Heart right ventricle (tissue), 16 donors: ENCODE measurements at regions not wholly inside any gene's neighbourhood (a gene's known extent, or its start where the extent isn't known, plus 50 kb on each side); places are given as distances from the start of the nearest gene placed in this dataset.

Experiments
- ATAC-seq, 8 donors: fragments of 200-7000 bp; cut with Tn5 transposase; one replicate each; pipeline ENCODE4 v1.9.1; 2020; ENCODE audit warnings: mild to moderate bottlenecking in 8 of 8, moderate library complexity in 8 of 8, moderate number of reproducible peaks in 1 of 8
- DNase-seq, 2 donors: peaks; one replicate each; pipeline ENCODE4 v3.0.0-alpha.2; 2020
- H3K27ac ChIP-seq, 10 donors: fragments of 200-600 bp; sonication (generic) in 2 of 10; one replicate each; pipeline versions ENCODE4 v1.5.0 to v1.8.0; 2020 to 2022; ENCODE audit warnings: mild to moderate bottlenecking in 3 of 10
- H3K27me3 ChIP-seq, 7 donors: fragments of 200-600 bp; one replicate each; pipeline ENCODE4 v1.8.0; 2021 to 2022; ENCODE audit warnings: mild to moderate bottlenecking in 2 of 7
- H3K36me3 ChIP-seq, 9 donors: fragments of 200-600 bp; sonication (generic) in 1 of 9; one replicate each; pipeline versions ENCODE4 v1.5.0 to v1.8.0; 2020 to 2022; ENCODE audit warnings: mild to moderate bottlenecking in 2 of 9
- H3K4me1 ChIP-seq, 9 donors: fragments of 200-600 bp; sonication (generic) in 1 of 9; one replicate each; pipeline versions ENCODE4 v1.5.0 to v1.8.0; 2020 to 2022; ENCODE audit warnings: mild to moderate bottlenecking in 4 of 9
- H3K4me3 ChIP-seq, 10 donors: fragments of 200-600 bp; sonication (generic) in 2 of 10; one replicate each; pipeline versions ENCODE4 v1.5.0 to v1.8.0; 2020 to 2022; ENCODE audit warnings: mild to moderate bottlenecking in 7 of 10, moderate library complexity in 2 of 10
- H3K9me3 ChIP-seq, 11 donors: fragments of 200-600 bp in 10 of 11; sonication (generic) in 2 of 11; one replicate each; pipeline versions ENCODE4 v1.5.0 to v1.8.0; 2013 to 2022; ENCODE audit warnings: mild to moderate bottlenecking in 2 of 11, control low read depth in 1 of 11, moderate library complexity in 1 of 11
- WGBS, 2 donors: extraction: QIAGEN DNeasy Blood & Tissue Kit; methylation state at CpG; one replicate each; pipeline ENCODE4 v1.1.7; 2013; ENCODE audit warnings: inconsistent platforms in 1 of 2; 5-methylcytosine and 5-hydroxymethylcytosine counted together
- intact Hi-C, 10 donors: fragments of 100-400 bp; cut with DNase I; formaldehyde crosslinking; loops; one replicate each; pipeline versions ENCODE4 v1.11.1 to v1.14.2; 2022
- TF ChIP-seq, protein P1 (sequence below), 9 donors: fragments of 200-600 bp; sonication (generic) in 2 of 9; IDR thresholded peaks; one replicate each; pipeline versions ENCODE4 v1.5.0 to v1.8.0; 2021 to 2022; ENCODE audit warnings: antibody characterized with exemption in 9 of 9, mild to moderate bottlenecking in 5 of 9, moderate library complexity in 1 of 9
- donor health status: Arrhythmogenic right ventricular cardiomyopathy.
- donor health status: ischemic (EF 13 %, LVEDD 7.1; RV severe dilation, severe dysfunction).
- donor health status: healthy with polysubstance abuse.
- donor health status: DM: no; HTN: yes; CAD: no.
- donor health status: DM: no; HTN: no; CAD: no.
- donor health status: ischemic (EF 25% LVEDD 6.9; RV normal size, moderate dysfunction).
- donor health status: ischemic (EF 25% LVEDD 5.7; RV mildly dilated, moderate dysfunction).
- donor health status: healthy.
- donor health status: DM: yes; HTN: yes; CAD: no.
- donor health status: Ischemic cardiomyopathy.
- donor health status: ischemic (EF 35%, LVEDD 5.7; RV mildly dilated, moderate dysfunction).
- donor health status: nonischemic (EF 11% LVEDD 7.7; RV severe dilation, severe dysfunction).
- donor health status: DM: yes; HTN: yes; CAD: no.
- donor health status: PGD.
- donor health status: ischemic (EF 29% LVEDD 5.4; RV normal size, mild dysfunction).
- donor health status: nonischemic (EF 23%, LVEDD 6.1; RV moderate dilation, normal function).

DNA sequence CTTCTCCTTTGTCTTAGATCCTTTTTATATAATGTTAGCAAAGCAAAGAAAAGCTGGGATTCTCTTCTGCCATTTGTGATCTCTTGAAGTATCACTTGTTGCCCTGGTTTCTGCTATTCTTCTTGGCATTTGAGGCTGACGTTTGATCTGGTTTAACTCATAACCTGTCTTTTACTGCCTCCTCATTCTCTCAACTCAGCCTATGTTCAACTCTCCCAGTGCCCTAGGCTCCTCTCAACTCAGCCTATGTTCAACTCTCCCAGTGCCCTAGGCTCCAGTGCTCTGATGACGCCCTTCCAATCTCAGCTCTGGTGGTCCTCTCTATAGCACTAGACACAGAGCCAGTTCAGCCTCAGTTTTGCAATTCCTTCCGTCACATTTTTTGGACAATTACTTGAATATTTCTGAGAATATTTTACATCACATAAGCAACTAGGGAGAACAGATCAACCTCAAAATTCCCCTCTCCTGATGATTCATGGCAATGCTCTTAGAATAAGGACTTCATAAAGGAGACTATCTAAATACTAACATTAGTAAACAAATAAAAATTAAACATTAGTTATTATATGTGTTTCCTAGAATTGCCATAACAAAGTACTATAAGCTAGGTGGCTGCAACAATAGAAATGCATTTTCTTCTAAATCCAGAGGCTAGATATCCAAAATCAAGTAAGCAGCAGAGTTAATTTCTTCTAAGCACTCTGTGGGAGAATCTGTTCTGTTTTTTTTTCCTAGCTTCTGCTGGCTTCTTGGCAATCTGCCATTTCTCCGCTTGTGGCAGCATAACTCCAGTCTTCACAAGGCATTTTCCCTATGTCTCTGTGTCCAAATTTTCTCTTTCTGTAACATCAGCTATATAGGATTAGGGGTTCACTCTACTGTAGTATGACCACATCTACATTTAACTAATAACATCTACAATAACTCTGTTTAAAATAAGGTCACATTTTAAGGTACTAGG, 662.1 kb upstream of the FTMT start:
- Histone ChIP-seq H3K9me3 (no peaks in the 10 kb centered on the region), H3K4me1 (no peaks in the 10 kb centered on the region), H3K4me3 (no peak overlapping the region), H3K36me3 (no peaks in the 10 kb centered on the region), H3K27ac (no peak overlapping the region), H3K27me3 (no peaks in the 10 kb centered on the region)
- ATAC-seq: no peak
- DNase-seq: no peak
- 40 to 43% methylated on average over 4 of the region's 4 CpGs for WGBS, 2 donors
- intact Hi-C loops: no loop called here
- TF ChIP-seq, protein P1, sequence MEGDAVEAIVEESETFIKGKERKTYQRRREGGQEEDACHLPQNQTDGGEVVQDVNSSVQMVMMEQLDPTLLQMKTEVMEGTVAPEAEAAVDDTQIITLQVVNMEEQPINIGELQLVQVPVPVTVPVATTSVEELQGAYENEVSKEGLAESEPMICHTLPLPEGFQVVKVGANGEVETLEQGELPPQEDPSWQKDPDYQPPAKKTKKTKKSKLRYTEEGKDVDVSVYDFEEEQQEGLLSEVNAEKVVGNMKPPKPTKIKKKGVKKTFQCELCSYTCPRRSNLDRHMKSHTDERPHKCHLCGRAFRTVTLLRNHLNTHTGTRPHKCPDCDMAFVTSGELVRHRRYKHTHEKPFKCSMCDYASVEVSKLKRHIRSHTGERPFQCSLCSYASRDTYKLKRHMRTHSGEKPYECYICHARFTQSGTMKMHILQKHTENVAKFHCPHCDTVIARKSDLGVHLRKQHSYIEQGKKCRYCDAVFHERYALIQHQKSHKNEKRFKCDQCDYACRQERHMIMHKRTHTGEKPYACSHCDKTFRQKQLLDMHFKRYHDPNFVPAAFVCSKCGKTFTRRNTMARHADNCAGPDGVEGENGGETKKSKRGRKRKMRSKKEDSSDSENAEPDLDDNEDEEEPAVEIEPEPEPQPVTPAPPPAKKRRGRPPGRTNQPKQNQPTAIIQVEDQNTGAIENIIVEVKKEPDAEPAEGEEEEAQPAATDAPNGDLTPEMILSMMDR (IDR thresholded peaks at IDR 0.05): no peak

DNA sequence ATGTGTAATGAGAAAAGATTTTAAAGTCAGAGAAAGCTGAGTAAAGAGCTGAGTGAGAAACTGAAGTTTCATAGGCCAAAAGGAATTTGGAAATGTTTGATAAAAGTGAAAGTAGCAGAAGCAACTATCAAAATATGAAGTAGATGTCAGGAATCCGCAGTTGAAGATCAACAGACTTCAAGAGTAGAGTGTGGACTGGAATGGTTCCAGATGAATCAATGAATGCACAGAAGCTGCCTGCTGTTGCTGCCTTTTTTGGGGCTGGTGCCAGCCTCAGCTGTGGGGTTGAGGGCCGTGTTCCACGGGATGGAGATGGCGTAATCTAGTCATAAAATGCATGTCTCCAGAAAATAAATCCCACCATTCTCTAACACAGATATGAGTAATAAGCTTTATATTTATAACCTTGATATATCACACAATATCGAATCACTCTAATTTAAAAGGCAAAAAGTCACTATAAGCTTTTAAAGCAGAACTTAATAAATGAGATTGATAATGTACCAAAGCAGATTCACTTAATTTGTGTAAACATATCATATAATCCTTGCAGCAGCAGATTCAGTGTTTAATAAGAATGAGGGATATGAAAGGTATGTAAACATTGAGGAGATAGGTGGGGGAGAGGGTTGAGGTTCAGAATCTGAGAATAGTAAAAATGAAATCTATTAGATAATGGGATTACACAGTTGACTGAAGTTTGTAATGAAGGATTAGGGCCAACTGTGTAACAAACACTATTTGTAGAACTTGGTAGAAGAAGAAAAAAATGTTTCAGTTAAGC, 652.3 kb upstream of the FTMT start:
- H3K27me3 ChIP-seq: no peaks in the 10 kb centered on the region
- TF ChIP-seq, protein P1 (IDR thresholded peaks at IDR 0.05): no peak
- no peaks in the 10 kb centered on the region for H3K4me1 ChIP-seq
- ATAC-seq: no peak
- no peak overlapping the region for H3K27ac ChIP-seq
- H3K4me3 ChIP-seq: peak overlapping the region in 2 of 10 donors; percentile 13 to 32
- intact Hi-C loops: no loop called here
- WGBS, 2 donors: 44 to 49% methylated on average over 5 of the region's 5 CpGs
- DNase-seq: no peak
- no peaks in the 10 kb centered on the region for H3K36me3 ChIP-seq
- H3K9me3 ChIP-seq: no peaks in the 10 kb centered on the region

DNA sequence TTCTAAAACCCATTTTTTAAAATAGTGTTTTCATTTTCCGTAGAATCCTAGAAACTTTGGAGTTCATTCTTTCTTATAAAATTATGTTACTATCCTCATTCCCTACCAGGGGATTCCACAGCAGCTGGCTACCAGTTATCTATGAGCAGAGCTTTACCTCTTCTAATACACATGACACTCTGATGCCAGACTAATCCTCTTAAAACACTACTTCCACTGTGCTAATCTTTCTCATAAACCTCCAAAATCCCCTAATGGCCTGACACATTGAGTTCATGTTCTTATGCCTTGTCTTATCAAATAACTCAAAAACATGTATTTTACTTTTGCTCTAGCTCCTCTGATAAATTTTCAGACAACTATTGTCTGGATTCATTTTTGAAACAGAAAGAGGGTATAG, 633.6 kb upstream of the FTMT start:
- 41 to 78% methylated on average over 1 of the region's 1 CpG for WGBS, 2 donors
- Histone ChIP-seq H3K4me3 (no peak overlapping the region), H3K9me3 (peaks cover 0 to 31% (median under 1%) of the 10 kb centered on the region in 11 donors), H3K27ac (no peak overlapping the region), H3K27me3 (no peaks in the 10 kb centered on the region), H3K36me3 (no peaks in the 10 kb centered on the region), H3K4me1 (no peaks in the 10 kb centered on the region)
- TF ChIP-seq, protein P1 (IDR thresholded peaks at IDR 0.05): no peak
- intact Hi-C loops: no loop called here
- no peak for DNase-seq
- ATAC-seq: no peak

DNA sequence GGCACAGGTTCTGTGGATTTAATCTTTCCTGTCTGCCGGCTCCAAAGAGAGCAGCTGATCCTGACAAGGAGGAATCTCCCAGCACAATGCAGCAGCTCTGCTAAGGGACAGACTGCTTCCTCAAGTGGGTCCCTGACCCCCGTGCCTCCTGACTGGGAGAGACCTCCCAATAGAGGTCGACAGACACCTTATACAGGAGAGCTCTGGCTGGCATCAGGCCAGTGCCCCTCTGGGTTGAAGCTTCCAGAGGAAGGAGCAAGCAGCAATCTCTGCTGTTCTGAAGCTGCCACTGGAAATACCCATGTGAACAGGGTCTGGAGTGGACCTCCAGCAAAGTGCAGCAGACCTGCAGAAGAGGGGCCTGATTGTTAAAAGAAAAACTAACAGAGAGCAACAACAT, 630.2 kb upstream of the FTMT start:
- intact Hi-C loops: no loop called here
- no peaks in the 10 kb centered on the region for H3K36me3 ChIP-seq
- H3K27ac ChIP-seq: no peak overlapping the region
- ATAC-seq (no peak), DNase-seq (no peak)
- TF ChIP-seq, protein P1 (IDR thresholded peaks at IDR 0.05): no peak
- H3K4me3 ChIP-seq: no peak overlapping the region
- H3K4me1 ChIP-seq: no peaks in the 10 kb centered on the region
- H3K27me3 ChIP-seq: no peaks in the 10 kb centered on the region
- peaks cover 0 to 44% (median 3%) of the 10 kb centered on the region in 11 donors for H3K9me3 ChIP-seq
- 65 to 84% methylated on average over 3 of the region's 3 CpGs for WGBS, 2 donors
